ENCODE measurements at regions not wholly inside any gene's neighbourhood (a gene's known extent, or its start where the extent isn't known, plus 50 kb on each side); places are given as distances from the start of the nearest gene placed in this dataset.
"Not testable (repeated sequence)": the region's sequence is repeated elsewhere in the genome, so short reads cannot be mapped to it uniquely, and the experiment has no call there.

- H3T11ph ChIP-seq (ENCODE audit: low read length); H2BK15ac ChIP-seq (ENCODE audit: low read depth, low read length); H2BK20ac ChIP-seq (ENCODE audit: low read depth, low read length, poor library complexity, severe bottlenecking); H3K9ac ChIP-seq (ENCODE audit: extremely low read depth, insufficient read length, low read length); H2BK12ac ChIP-seq (ENCODE audit: insufficient read length, low read depth, low read length); H2BK5ac ChIP-seq (ENCODE audit: insufficient read length, low read length); H3K4me3 Mint-ChIP-seq; H3K4me2 ChIP-seq (ENCODE audit: insufficient read depth, insufficient read length, low read length); DNase-seq; H3K56ac ChIP-seq (ENCODE audit: insufficient read length, low read depth, low read length); H3K27ac Mint-ChIP-seq; H3K27ac ChIP-seq (ENCODE audit: insufficient read length, low read depth, low read length); H3K27me3 Mint-ChIP-seq (ENCODE audit: low read depth); H3K9me3 ChIP-seq (ENCODE audit: control insufficient read depth, low read depth, low read length); H3K79me1 ChIP-seq (ENCODE audit: insufficient read depth, low read depth, low read length, poor library complexity, severe bottlenecking); H3K4me1 ChIP-seq (ENCODE audit: insufficient read depth, low read length); H3K4ac ChIP-seq (ENCODE audit: low read depth, low read length); H3K79me2 ChIP-seq (ENCODE audit: insufficient read depth, low read length); H4K20me1 ChIP-seq (ENCODE audit: control insufficient read depth, insufficient read depth, insufficient read length); H3K18ac ChIP-seq (ENCODE audit: insufficient read length, low read depth, low read length); H3K27me3 ChIP-seq (ENCODE audit: insufficient read depth, low read length); H3K4me1 Mint-ChIP-seq; H3K23me2 ChIP-seq (ENCODE audit: insufficient read length, low read depth, low read length, poor library complexity, severe bottlenecking); H2AK5ac ChIP-seq (ENCODE audit: insufficient read length, low read length); H3K36me3 Mint-ChIP-seq (ENCODE audit: insufficient read depth in 1 of 3, low read depth in 3 of 3); H2BK120ac ChIP-seq (ENCODE audit: low read depth, low read length, poor library complexity, severe bottlenecking); H4K91ac ChIP-seq (ENCODE audit: insufficient read length, low read depth, low read length); H3K14ac ChIP-seq (ENCODE audit: insufficient read depth, low read length); H2AFZ ChIP-seq (ENCODE audit: low read length); H3K23ac ChIP-seq (ENCODE audit: insufficient read length, low read depth, low read length); H4K8ac ChIP-seq (replicated peaks; ENCODE audit: insufficient read length, low read depth, low read length); H4K5ac ChIP-seq (ENCODE audit: insufficient read length, low read depth, low read length); H3K9me3 Mint-ChIP-seq: not testable (repeated sequence)
- WGBS (ENCODE audit: extremely low coverage, insufficient read length, low lambda C conversion rate), result no CpG with 5 or more reads among the region's 9 CpGs
These were observed 363.4 kb downstream of the OR4F29 start for GRCh38 chr1:88110-88509.

GRCh38 chr1:79152-79551 is 372.3 kb downstream of the OR4F29 start:
- not testable (repeated sequence) for H3K79me2 ChIP-seq (ENCODE audit: insufficient read depth, low read length); H2AK5ac ChIP-seq (ENCODE audit: insufficient read length, low read length); DNase-seq; H2BK15ac ChIP-seq (ENCODE audit: low read depth, low read length); H3K9me3 Mint-ChIP-seq; H3K4me3 Mint-ChIP-seq; H3K36me3 Mint-ChIP-seq (ENCODE audit: insufficient read depth in 1 of 3, low read depth in 3 of 3); H4K8ac ChIP-seq (replicated peaks; ENCODE audit: insufficient read length, low read depth, low read length); H4K91ac ChIP-seq (ENCODE audit: insufficient read length, low read depth, low read length); H4K5ac ChIP-seq (ENCODE audit: insufficient read length, low read depth, low read length); H3K14ac ChIP-seq (ENCODE audit: insufficient read depth, low read length); H3K79me1 ChIP-seq (ENCODE audit: insufficient read depth, low read depth, low read length, poor library complexity, severe bottlenecking); H3K27me3 Mint-ChIP-seq (ENCODE audit: low read depth); H3K56ac ChIP-seq (ENCODE audit: insufficient read length, low read depth, low read length); H2BK20ac ChIP-seq (ENCODE audit: low read depth, low read length, poor library complexity, severe bottlenecking); H3K23me2 ChIP-seq (ENCODE audit: insufficient read length, low read depth, low read length, poor library complexity, severe bottlenecking); H3K4me2 ChIP-seq (ENCODE audit: insufficient read depth, insufficient read length, low read length); H3T11ph ChIP-seq (ENCODE audit: low read length); H3K9ac ChIP-seq (ENCODE audit: extremely low read depth, insufficient read length, low read length); H3K27me3 ChIP-seq (ENCODE audit: insufficient read depth, low read length); H3K23ac ChIP-seq (ENCODE audit: insufficient read length, low read depth, low read length); H2BK12ac ChIP-seq (ENCODE audit: insufficient read length, low read depth, low read length); H2AFZ ChIP-seq (ENCODE audit: low read length); H3K27ac Mint-ChIP-seq; H3K9me3 ChIP-seq (ENCODE audit: control insufficient read depth, low read depth, low read length); H2BK120ac ChIP-seq (ENCODE audit: low read depth, low read length, poor library complexity, severe bottlenecking); H3K4ac ChIP-seq (ENCODE audit: low read depth, low read length); H3K27ac ChIP-seq (ENCODE audit: insufficient read length, low read depth, low read length); H3K18ac ChIP-seq (ENCODE audit: insufficient read length, low read depth, low read length); H4K20me1 ChIP-seq (ENCODE audit: control insufficient read depth, insufficient read depth, insufficient read length); H2BK5ac ChIP-seq (ENCODE audit: insufficient read length, low read length); H3K4me1 Mint-ChIP-seq; H3K4me1 ChIP-seq (ENCODE audit: insufficient read depth, low read length)
- no CpG with 5 or more reads among the region's 3 CpGs for WGBS (ENCODE audit: extremely low coverage, insufficient read length, low lambda C conversion rate)

DNA sequence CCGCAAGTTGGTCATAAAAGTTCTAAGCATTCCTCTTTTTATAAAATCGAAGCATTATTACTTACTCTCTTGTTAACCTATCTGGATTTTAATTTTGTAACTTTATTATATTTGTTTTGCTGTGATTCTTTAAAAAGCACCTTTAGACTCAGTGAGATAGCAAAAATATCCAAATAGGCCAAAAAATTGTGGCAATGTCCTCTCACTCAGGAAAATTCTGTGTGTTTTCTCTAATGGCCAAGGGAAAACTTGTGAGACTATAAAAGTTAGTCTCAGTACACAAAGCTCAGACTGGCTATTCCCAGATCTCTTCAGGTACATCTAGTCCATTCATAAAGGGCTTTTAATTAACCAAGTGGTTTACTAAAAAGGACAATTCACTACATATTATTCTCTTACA is 386.4 kb downstream of the OR4F29 start, which contains the start of gene OR4F5:
TSS of gene OR4F5 (plus strand) at position 301 of the 400 bp plus-strand sequence.
- not testable (repeated sequence) for H2AFZ ChIP-seq (ENCODE audit: low read length); H2BK5ac ChIP-seq (ENCODE audit: insufficient read length, low read length); H3K27ac ChIP-seq (ENCODE audit: insufficient read length, low read depth, low read length); H3K4me1 Mint-ChIP-seq; H3K4ac ChIP-seq (ENCODE audit: low read depth, low read length); H3K23ac ChIP-seq (ENCODE audit: insufficient read length, low read depth, low read length); H2BK15ac ChIP-seq (ENCODE audit: low read depth, low read length); H4K5ac ChIP-seq (ENCODE audit: insufficient read length, low read depth, low read length); H2AK5ac ChIP-seq (ENCODE audit: insufficient read length, low read length); H4K8ac ChIP-seq (replicated peaks; ENCODE audit: insufficient read length, low read depth, low read length); H3K27me3 Mint-ChIP-seq (ENCODE audit: low read depth); H3K9me3 Mint-ChIP-seq; H3K79me2 ChIP-seq (ENCODE audit: insufficient read depth, low read length); H3K4me1 ChIP-seq (ENCODE audit: insufficient read depth, low read length); H4K91ac ChIP-seq (ENCODE audit: insufficient read length, low read depth, low read length); H2BK120ac ChIP-seq (ENCODE audit: low read depth, low read length, poor library complexity, severe bottlenecking); H3K36me3 Mint-ChIP-seq (ENCODE audit: insufficient read depth in 1 of 3, low read depth in 3 of 3); H3K18ac ChIP-seq (ENCODE audit: insufficient read length, low read depth, low read length); H4K20me1 ChIP-seq (ENCODE audit: control insufficient read depth, insufficient read depth, insufficient read length); H3K56ac ChIP-seq (ENCODE audit: insufficient read length, low read depth, low read length); H3K9ac ChIP-seq (ENCODE audit: extremely low read depth, insufficient read length, low read length); DNase-seq; H3T11ph ChIP-seq (ENCODE audit: low read length); H3K27me3 ChIP-seq (ENCODE audit: insufficient read depth, low read length); H3K27ac Mint-ChIP-seq; H3K79me1 ChIP-seq (ENCODE audit: insufficient read depth, low read depth, low read length, poor library complexity, severe bottlenecking); H3K9me3 ChIP-seq (ENCODE audit: control insufficient read depth, low read depth, low read length); H3K23me2 ChIP-seq (ENCODE audit: insufficient read length, low read depth, low read length, poor library complexity, severe bottlenecking); H2BK20ac ChIP-seq (ENCODE audit: low read depth, low read length, poor library complexity, severe bottlenecking); H3K4me2 ChIP-seq (ENCODE audit: insufficient read depth, insufficient read length, low read length); H3K4me3 Mint-ChIP-seq; H3K14ac ChIP-seq (ENCODE audit: insufficient read depth, low read length); H2BK12ac ChIP-seq (ENCODE audit: insufficient read length, low read depth, low read length)
- WGBS (ENCODE audit: extremely low coverage, insufficient read length, low lambda C conversion rate), result no CpG with 5 or more reads among the region's 2 CpGs

All from H9 (cell line).